ENCODE measurements at regions not wholly inside any gene's neighbourhood (a gene's known extent, or its start where the extent isn't known, plus 50 kb on each side); places are given as distances from the start of the nearest gene placed in this dataset.

GRCh38 chr7:16970732-16971482, 89.1 kb upstream of the AGR3 start:
- no peak overlapping the region for H3K27ac ChIP-seq (ENCODE audit: control insufficient read depth, insufficient read depth, low read length)
- H4K20me1 ChIP-seq (ENCODE audit: control insufficient read depth, extremely low read depth, insufficient read depth, low read length) = no peaks in the 10 kb centered on the region
- no peak overlapping the region for H3K4me2 ChIP-seq (ENCODE audit: control insufficient read depth, extremely low read depth, insufficient read depth, low read depth, low read length)
- no peaks in the 10 kb centered on the region for H3K36me3 ChIP-seq (ENCODE audit: control insufficient read depth in 2 of 2, extremely low read depth in 1 of 2, insufficient read depth in 2 of 2, low read length in 2 of 2)
- TF ChIP-seq, protein P1, sequence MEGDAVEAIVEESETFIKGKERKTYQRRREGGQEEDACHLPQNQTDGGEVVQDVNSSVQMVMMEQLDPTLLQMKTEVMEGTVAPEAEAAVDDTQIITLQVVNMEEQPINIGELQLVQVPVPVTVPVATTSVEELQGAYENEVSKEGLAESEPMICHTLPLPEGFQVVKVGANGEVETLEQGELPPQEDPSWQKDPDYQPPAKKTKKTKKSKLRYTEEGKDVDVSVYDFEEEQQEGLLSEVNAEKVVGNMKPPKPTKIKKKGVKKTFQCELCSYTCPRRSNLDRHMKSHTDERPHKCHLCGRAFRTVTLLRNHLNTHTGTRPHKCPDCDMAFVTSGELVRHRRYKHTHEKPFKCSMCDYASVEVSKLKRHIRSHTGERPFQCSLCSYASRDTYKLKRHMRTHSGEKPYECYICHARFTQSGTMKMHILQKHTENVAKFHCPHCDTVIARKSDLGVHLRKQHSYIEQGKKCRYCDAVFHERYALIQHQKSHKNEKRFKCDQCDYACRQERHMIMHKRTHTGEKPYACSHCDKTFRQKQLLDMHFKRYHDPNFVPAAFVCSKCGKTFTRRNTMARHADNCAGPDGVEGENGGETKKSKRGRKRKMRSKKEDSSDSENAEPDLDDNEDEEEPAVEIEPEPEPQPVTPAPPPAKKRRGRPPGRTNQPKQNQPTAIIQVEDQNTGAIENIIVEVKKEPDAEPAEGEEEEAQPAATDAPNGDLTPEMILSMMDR (optimal IDR thresholded peaks at IDR 0.05 in 1 of 3, IDR thresholded peaks at IDR 0.05 in 1 of 3, conservative IDR thresholded peaks at IDR 0.05 in 1 of 3; ENCODE audit: extremely low read depth in 1 of 3, insufficient read depth in 2 of 3, low read length in 3 of 3) = no peak
- no peak for TF ChIP-seq EZH2 (IDR thresholded peaks at IDR 0.05; ENCODE audit: low read length)
- FAIRE-seq = no peak
- no peak for DNase-seq (ENCODE audit: low read depth, low spot score)
- dilution Hi-C loops (cut with MboI; ENCODE audit: extremely low pct_ligation_motif_present, low sequenced_read_pairs) = no loop called here
- no peaks in the 10 kb centered on the region for H3K9me3 ChIP-seq (ENCODE audit: control insufficient read depth, low read depth, low read length)
- no peaks in the 10 kb centered on the region for H3K79me2 ChIP-seq (ENCODE audit: control insufficient read depth, insufficient read depth, low read length)
- H3K4me1 ChIP-seq (ENCODE audit: control insufficient read depth, extremely low read depth, insufficient read depth, low read length) = no peaks in the 10 kb centered on the region
- H3K27me3 ChIP-seq (ENCODE audit: control insufficient read depth, extremely low read depth, insufficient read depth, low read length) = no peaks in the 10 kb centered on the region
- H3K9ac ChIP-seq (ENCODE audit: control insufficient read depth, extremely low read depth, insufficient read depth, low read length) = no peak overlapping the region
- H3K4me3 ChIP-seq (ENCODE audit: control insufficient read depth in 2 of 3, extremely low read depth in 1 of 3, insufficient read depth in 2 of 3, low read depth in 1 of 3, low read length in 3 of 3) = no peak overlapping the region
- no peaks in the 10 kb centered on the region for H3K9me1 ChIP-seq (ENCODE audit: control insufficient read depth, extremely low read depth, insufficient read depth, low read length)
- no peak overlapping the region for H2AFZ ChIP-seq (ENCODE audit: control insufficient read depth, low read length)

GRCh38 chr7:16975712-16976111, 93.9 kb upstream of the AGR3 start:
- peak; percentile 23 for FAIRE-seq
- Histone ChIP-seq H3K27me3 (ENCODE audit: control insufficient read depth, extremely low read depth, insufficient read depth, low read length) (no peaks in the 10 kb centered on the region), H2AFZ (ENCODE audit: control insufficient read depth, low read length) (no peak overlapping the region), H3K79me2 (ENCODE audit: control insufficient read depth, insufficient read depth, low read length) (no peaks in the 10 kb centered on the region), H3K4me1 (ENCODE audit: control insufficient read depth, extremely low read depth, insufficient read depth, low read length) (no peaks in the 10 kb centered on the region), H3K9me1 (ENCODE audit: control insufficient read depth, extremely low read depth, insufficient read depth, low read length) (no peaks in the 10 kb centered on the region), H4K20me1 (ENCODE audit: control insufficient read depth, extremely low read depth, insufficient read depth, low read length) (no peaks in the 10 kb centered on the region), H3K4me3 (ENCODE audit: control insufficient read depth in 2 of 3, extremely low read depth in 1 of 3, insufficient read depth in 2 of 3, low read depth in 1 of 3, low read length in 3 of 3) (no peak overlapping the region), H3K36me3 (ENCODE audit: control insufficient read depth in 2 of 2, extremely low read depth in 1 of 2, insufficient read depth in 2 of 2, low read length in 2 of 2) (no peaks in the 10 kb centered on the region), H3K9ac (ENCODE audit: control insufficient read depth, extremely low read depth, insufficient read depth, low read length) (no peak overlapping the region), H3K27ac (ENCODE audit: control insufficient read depth, insufficient read depth, low read length) (no peak overlapping the region), H3K9me3 (ENCODE audit: control insufficient read depth, low read depth, low read length) (no peaks in the 10 kb centered on the region), H3K4me2 (ENCODE audit: control insufficient read depth, extremely low read depth, insufficient read depth, low read depth, low read length) (no peak overlapping the region)
- no peak for TF ChIP-seq EZH2 (IDR thresholded peaks at IDR 0.05; ENCODE audit: low read length)
- TF ChIP-seq, protein P1 (optimal IDR thresholded peaks at IDR 0.05 in 1 of 3, IDR thresholded peaks at IDR 0.05 in 1 of 3, conservative IDR thresholded peaks at IDR 0.05 in 1 of 3; ENCODE audit: extremely low read depth in 1 of 3, insufficient read depth in 2 of 3, low read length in 3 of 3) = no peak
- dilution Hi-C loops (cut with MboI; ENCODE audit: extremely low pct_ligation_motif_present, low sequenced_read_pairs) = no loop called here
- no peak for DNase-seq (ENCODE audit: low read depth, low spot score)

All from keratinocyte (primary cell).